ENCODE measurements at regions not wholly inside any gene's neighbourhood (a gene's known extent, or its start where the extent isn't known, plus 50 kb on each side); places are given as distances from the start of the nearest gene placed in this dataset.

DNA sequence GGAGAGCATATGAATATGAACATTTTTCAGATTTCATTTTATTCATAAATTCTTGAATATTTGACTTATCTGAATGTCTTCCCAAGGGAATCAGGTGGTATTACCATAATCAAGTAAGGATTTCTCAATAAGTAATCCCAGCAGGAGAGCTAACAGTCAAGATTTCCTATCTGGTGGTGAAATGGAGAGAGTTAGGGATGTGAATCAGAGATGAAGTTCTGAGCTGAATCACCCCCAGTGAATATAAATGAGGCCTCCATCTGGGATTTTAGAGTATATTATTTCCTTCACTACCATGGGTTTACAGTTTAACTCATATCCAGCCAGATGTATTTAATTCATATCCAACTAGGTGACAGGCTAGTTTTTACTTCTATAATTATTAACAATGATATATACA is 61.5 kb upstream of the RGS2 start:
- H2BK120ac ChIP-seq (replicated peaks; ENCODE audit: low read depth, low read length): no peak overlapping the region
- DNase-seq (ENCODE audit: low read depth in 1 of 2, low spot score in 2 of 2) (no peak), FAIRE-seq (no peak)
- no peak overlapping the region for H4K5ac ChIP-seq (ENCODE audit: insufficient read length, low read depth, low read length)
- H2BK5ac ChIP-seq (ENCODE audit: low read depth, low read length): no peak overlapping the region
- peaks cover 0 to 4% of the 10 kb centered on the region in 2 experiments; a peak in 1 of 4 replicates for H3K9me3 ChIP-seq (ENCODE audit: insufficient read depth in 2 of 2, low read depth in 1 of 2, low read length in 1 of 2)
- H3K27me3 ChIP-seq (replicated peaks in 1 of 4; ENCODE audit: control insufficient read depth in 3 of 4, extremely low read depth in 1 of 4, insufficient read depth in 3 of 4, low read length in 3 of 4): no peaks in the 10 kb centered on the region
- H2BK20ac ChIP-seq (ENCODE audit: low read length): no peak overlapping the region
- no peak overlapping the region for H3K56ac ChIP-seq (replicated peaks; ENCODE audit: insufficient read length, low read depth, low read length)
- no peak overlapping the region for H3K9ac ChIP-seq (replicated peaks in 1 of 4; ENCODE audit: extremely low read depth in 1 of 4, low read depth in 3 of 4, low read length in 3 of 4)
- H3K36me3 ChIP-seq (ENCODE audit: control insufficient read depth in 2 of 4, insufficient read depth in 4 of 4, low read length in 3 of 4): no peaks in the 10 kb centered on the region
- H3K18ac ChIP-seq (ENCODE audit: extremely low read depth, low read length): no peak overlapping the region
- no peak overlapping the region for H2AK5ac ChIP-seq (ENCODE audit: low read depth, low read length)
- H4K91ac ChIP-seq (replicated peaks; ENCODE audit: insufficient read length, low read length): no peak overlapping the region
- H3K4me1 ChIP-seq (replicated peaks in 1 of 4; ENCODE audit: control insufficient read depth in 3 of 4, insufficient read depth in 4 of 4, low read length in 3 of 4): 0 out of 7 replicates have a peak, but pooled peaks cover 0 to 2% (median 0%) of the 10 kb centered on the region in 4 experiments
- no peaks in the 10 kb centered on the region for H3K79me2 ChIP-seq (ENCODE audit: control insufficient read depth in 1 of 2, insufficient read depth in 2 of 2, low read length in 2 of 2)
- CTCF ChIA-PET (ENCODE audit: partially characterized antibody): interaction anchor here (0.9 kb wide), 1 partner anchor 9 kb away, joined by 3 read pairs; no protein-coding TSS in a partner anchor
- no peak overlapping the region for H3K4ac ChIP-seq (replicated peaks; ENCODE audit: insufficient read length, low read depth, low read length)
- H3K23me2 ChIP-seq (ENCODE audit: low read depth, low read length): no peaks in the 10 kb centered on the region
- H3K14ac ChIP-seq (ENCODE audit: insufficient read length): no peak overlapping the region
- POLR2A ChIA-PET (ENCODE audit: partially characterized antibody): no interaction called here
- no peak overlapping the region for H3K4me3 ChIP-seq (ENCODE audit: extremely low read depth in 1 of 4, insufficient read depth in 2 of 4, low read depth in 3 of 4, low read length in 4 of 4)
- H2AFZ ChIP-seq (ENCODE audit: low read length): no peak overlapping the region
- no peak overlapping the region for H4K8ac ChIP-seq (ENCODE audit: extremely low read depth, insufficient read depth, low read length)
- H3K23ac ChIP-seq (ENCODE audit: insufficient read length): no peak overlapping the region
- no peak overlapping the region for H2BK12ac ChIP-seq (ENCODE audit: low read depth, low read length)
- no peak overlapping the region for H3K4me2 ChIP-seq (ENCODE audit: insufficient read depth in 1 of 2, low read depth in 2 of 2, low read length in 2 of 2)
- no peak overlapping the region for H2BK15ac ChIP-seq (ENCODE audit: low read length)
- no peak overlapping the region for H3K27ac ChIP-seq (ENCODE audit: low read depth, low read length)
- no peaks in the 10 kb centered on the region for H3K79me1 ChIP-seq (ENCODE audit: low read depth, low read length)
- H4K20me1 ChIP-seq (replicated peaks in 1 of 2; ENCODE audit: control insufficient read depth in 1 of 2, insufficient read depth in 2 of 2, low read length in 2 of 2): no peaks in the 10 kb centered on the region
- TF ChIP-seq, protein P1, sequence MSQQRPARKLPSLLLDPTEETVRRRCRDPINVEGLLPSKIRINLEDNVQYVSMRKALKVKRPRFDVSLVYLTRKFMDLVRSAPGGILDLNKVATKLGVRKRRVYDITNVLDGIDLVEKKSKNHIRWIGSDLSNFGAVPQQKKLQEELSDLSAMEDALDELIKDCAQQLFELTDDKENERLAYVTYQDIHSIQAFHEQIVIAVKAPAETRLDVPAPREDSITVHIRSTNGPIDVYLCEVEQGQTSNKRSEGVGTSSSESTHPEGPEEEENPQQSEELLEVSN (IDR thresholded peaks at IDR 0.05): no peak
- TF ChIP-seq ASH2L (IDR thresholded peaks at IDR 0.05; ENCODE audit: low read length) (no peak), SUZ12 (IDR thresholded peaks at IDR 0.05; ENCODE audit: low read length) (no peak), TAF7 (optimal IDR thresholded peaks at IDR 0.05; ENCODE audit: borderline replicate concordance, low read depth, low read length) (no peak), CHD2 (IDR thresholded peaks at IDR 0.05; ENCODE audit: low read length) (no peak), BACH1 (IDR thresholded peaks at IDR 0.05; ENCODE audit: low read length) (no peak), BRCA1 (IDR thresholded peaks at IDR 0.05; ENCODE audit: low read depth, low read length) (no peak), TBP (IDR thresholded peaks at IDR 0.05; ENCODE audit: low read depth, low read length) (no peak), EGR1 (IDR thresholded peaks at IDR 0.05; ENCODE audit: borderline replicate concordance, low read depth, low read length) (no peak), RFX5 (IDR thresholded peaks at IDR 0.05; ENCODE audit: borderline replicate concordance, low read depth, low read length) (no peak), PHF8 (conservative IDR thresholded peaks at IDR 0.05; ENCODE audit: low read depth, low read length) (no peak), MAFK (IDR thresholded peaks at IDR 0.05; ENCODE audit: low read depth, low read length) (no peak), FOSL1 (IDR thresholded peaks at IDR 0.05; ENCODE audit: insufficient read depth, low read depth, low read length) (no peak)
- TF ChIP-seq, protein P2, sequence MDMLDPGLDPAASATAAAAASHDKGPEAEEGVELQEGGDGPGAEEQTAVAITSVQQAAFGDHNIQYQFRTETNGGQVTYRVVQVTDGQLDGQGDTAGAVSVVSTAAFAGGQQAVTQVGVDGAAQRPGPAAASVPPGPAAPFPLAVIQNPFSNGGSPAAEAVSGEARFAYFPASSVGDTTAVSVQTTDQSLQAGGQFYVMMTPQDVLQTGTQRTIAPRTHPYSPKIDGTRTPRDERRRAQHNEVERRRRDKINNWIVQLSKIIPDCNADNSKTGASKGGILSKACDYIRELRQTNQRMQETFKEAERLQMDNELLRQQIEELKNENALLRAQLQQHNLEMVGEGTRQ (IDR thresholded peaks at IDR 0.05; ENCODE audit: low read length): no peak

Data from H1 (cell line).